GM21360 (cell line): ENCODE measurements at regions not wholly inside any gene's neighbourhood (a gene's known extent, or its start where the extent isn't known, plus 50 kb on each side); places are given as distances from the start of the nearest gene placed in this dataset.

Source experiments
- ATAC-seq: cut with Tn5 transposase; IDR thresholded peaks from one replicate; pipeline ENCODE4 v1.9.1; 2021; ENCODE audit warnings: mild to moderate bottlenecking, moderate library complexity; ENCODE audit not compliant: unreplicated experiment

- no peak for ATAC-seq
Observed at GRCh38 chr13:99828123-99828522, 143.4 kb downstream of the ZIC5 start.

DNA sequence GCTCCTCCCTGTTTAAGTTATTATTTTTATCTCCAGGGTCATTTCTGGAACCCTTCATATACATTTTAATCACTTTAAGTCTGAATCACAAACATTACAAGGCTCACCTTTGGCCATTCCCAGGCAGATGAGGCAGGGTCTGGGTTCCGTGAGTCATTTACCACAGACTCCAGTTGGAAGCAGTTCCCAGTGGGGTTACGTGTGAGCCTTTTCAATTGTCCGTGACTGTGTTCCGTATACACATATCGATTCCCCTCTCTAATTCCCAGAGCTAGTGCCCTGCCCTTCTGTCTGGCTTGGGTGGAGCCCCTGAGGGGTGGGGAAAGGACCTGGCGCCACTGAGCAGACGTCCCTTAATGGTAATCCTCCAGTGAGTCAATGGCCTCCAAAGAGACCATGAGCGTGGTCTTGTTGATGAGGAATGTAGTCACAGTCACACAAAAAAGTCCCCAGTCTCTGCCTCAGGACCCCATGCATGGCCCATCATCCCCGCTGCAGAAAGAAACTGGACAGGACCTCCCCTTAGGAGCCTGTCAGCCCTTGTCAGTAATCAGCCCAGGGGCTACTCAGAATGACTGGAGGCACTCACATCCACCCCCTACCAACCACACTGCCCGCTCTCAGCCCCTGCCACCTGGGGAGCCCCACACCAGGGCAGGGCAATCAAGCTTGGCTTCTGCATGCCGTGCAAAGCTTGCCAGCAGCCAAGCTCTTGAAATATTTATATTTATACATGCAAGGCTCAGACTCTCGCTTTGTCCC is 144.4 kb downstream of the ZIC5 start:
- ATAC-seq, result no peak

DNA sequence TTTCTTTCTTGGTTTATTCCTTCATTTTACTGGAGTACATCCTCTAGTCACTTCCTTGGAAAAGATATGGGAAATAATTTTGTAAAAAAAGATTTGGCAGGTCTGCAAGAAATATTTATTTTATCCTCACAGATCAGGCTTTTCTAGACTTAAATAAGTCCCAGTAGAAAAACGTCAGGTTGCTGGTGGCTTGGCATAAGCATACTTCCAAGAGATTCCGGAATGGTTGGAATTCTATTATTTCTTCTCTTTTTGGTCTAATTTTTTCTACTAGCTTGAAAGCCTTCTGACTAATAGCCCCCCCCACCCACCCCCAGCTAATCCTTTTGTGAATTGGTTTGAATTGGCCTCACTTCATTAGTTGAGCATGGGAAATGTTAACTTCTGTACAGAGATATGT is 147.6 kb downstream of the ZIC5 start:
- no peak for ATAC-seq

GRCh38 chr13:99822820-99823219 is 148.7 kb downstream of the ZIC5 start:
- ATAC-seq, result no peak

GRCh38 chr13:99821741-99822140 is 149.8 kb downstream of the ZIC5 start:
- no peak for ATAC-seq

- ATAC-seq, result no peak
Observed at GRCh38 chr13:99819967-99820366, 151.6 kb downstream of the ZIC5 start.

GRCh38 chr13:99816321-99816720 is 155.2 kb downstream of the ZIC5 start:
- no peak for ATAC-seq

DNA sequence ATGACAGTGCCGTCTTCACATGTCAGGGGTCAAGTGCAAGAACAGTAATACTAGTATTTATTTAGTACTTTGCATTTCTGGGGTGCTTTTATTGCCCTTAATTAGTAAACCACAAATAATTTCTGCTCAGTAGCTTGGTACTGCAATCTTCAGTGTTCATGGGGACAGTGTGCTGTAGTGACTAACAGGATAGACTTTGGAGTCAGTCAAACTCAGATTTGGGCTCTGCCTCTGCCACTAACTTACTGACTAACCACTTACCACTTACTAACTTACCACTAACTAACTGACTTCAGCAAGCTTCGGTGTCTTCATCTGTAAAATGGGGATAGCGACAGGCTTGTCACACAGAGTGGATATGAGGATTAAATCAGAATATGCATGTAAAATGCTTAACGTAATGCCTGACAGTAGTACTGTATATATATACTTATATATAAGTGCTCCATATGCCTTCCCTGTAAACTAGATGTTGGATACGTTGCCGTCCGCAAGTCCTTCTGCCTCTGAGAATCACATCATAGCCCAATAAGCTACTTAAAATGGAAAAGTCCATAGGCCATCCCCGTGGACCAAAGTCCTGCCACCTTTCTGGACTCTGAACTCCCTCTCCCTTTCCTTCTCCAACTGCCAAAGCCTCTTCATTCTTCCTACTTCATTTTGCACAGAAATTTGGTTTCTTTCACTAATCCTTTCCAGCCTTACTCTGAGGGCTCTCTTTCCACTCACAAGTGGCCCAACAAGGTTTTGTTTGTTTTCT is 158.1 kb downstream of the ZIC5 start:
- no peak for ATAC-seq

DNA sequence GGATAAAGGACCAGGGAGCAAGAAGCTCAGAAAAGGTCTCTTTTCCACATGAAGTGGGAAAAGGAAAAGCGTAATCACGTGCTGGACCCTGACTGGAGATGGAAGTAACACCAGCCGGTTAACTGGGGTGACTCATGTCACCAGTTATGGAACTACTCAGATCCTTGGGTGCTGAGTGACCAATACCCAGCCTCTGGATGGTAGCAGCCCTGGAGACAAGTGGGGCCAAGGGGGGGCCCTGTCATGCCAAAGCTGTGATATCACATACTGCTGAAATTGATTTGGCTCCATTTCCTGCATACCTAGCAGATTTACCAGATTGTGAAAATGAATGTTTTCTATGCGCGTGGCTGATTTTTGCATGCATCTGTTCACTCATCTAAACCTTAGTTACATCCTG is 158.9 kb downstream of the ZIC5 start:
- ATAC-seq, result no peak

- ATAC-seq, result no peak
Observed at GRCh38 chr13:99811067-99811700, 160.4 kb downstream of the ZIC5 start.

GRCh38 chr13:99809926-99810325 is 161.6 kb downstream of the ZIC5 start:
- no peak for ATAC-seq

GRCh38 chr13:99809496-99809895 is 162.1 kb downstream of the ZIC5 start:
- no peak for ATAC-seq

DNA sequence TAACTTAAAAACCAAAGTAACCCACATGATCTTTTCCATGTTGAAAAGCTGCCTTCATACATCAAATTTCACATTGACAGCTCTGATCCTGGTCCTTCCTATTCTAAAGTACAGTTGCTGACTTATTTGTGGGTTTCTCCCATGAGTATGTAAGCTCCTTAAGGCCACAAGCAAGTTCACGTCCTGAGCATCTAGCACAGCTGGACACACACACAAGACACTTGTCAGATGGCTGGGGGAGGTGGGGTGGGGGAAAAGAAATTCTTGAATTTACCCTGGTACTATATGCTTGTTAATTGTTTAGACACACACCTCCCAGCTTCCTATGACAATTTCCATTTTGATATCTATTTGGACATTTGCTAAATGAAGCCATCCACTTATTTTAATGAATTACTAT is 162.8 kb downstream of the ZIC5 start:
- no peak for ATAC-seq

- no peak for ATAC-seq
Observed at GRCh38 chr13:99806671-99807070, 164.9 kb downstream of the ZIC5 start.

GRCh38 chr13:99805361-99805760 is 166.2 kb downstream of the ZIC5 start:
- no peak for ATAC-seq

DNA sequence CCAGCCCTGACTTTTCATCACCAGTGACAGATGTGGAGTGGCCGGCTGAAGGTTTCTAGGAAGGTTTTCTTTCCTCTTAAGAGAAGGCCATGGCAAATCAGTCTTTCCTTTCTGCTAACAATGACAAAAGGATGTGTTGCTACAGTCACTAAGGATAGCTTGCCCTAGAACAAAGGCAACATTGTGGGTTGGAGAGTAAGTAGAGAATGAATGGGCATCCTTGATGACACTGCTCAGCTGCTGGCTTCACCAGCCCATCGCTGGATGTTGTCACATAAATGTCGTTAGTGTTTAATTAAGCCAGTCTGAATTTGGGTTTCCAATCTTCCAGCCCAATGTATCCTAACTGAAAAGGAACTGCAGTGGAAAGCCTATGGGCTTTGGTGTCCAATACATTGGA is 168.4 kb downstream of the ZIC5 start:
- ATAC-seq, result no peak

- ATAC-seq, result no peak
Observed at GRCh38 chr13:99802416-99802815, 169.2 kb downstream of the ZIC5 start.

- ATAC-seq, result no peak
Observed at GRCh38 chr13:99800951-99801350, 170.6 kb downstream of the ZIC5 start.

DNA sequence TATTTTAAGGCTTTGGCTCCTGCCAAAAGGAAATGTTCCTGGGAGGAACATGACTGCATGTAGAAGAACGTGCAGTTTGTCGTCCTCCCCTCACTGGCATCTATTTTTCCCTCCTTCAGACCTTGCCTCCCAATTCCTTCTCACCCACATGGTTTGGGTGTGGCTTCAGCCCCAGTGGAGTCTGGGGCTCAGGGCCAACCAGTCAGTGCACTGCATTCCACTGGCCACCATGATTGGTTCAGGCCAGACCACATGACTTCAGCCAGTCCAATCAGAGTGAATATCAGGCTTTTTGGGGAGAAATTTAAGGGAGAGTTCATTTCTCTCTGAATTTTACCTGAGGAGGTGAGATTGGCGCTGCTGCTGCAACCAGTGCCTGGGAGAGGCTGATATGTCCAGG is 171.6 kb downstream of the ZIC5 start:
- ATAC-seq, result no peak

- no peak for ATAC-seq
Observed at GRCh38 chr13:99798756-99799155, 172.8 kb downstream of the ZIC5 start.

DNA sequence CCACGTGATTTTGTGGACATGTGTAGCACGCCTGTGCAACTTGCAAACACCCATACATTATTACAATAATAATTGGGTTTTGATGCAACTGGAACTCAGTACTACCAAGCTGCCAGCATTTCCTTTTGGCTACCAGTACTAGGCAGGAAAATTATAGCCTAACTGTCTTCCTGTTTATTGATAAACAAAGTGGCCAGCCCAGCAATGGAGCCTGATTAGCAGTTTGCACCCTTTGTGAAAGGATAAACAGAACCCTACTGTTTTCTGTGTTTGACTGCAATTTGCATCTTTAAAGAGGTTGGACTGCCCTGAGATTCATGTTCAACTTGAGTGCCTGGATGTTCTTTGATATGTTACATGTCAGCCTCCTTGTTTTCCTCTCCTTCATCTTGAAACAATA is 173.9 kb downstream of the ZIC5 start:
- no peak for ATAC-seq
